Fibroblast of gingiva (primary cell): ENCODE measurements at regions not wholly inside any gene's neighbourhood (a gene's known extent, or its start where the extent isn't known, plus 50 kb on each side); places are given as distances from the start of the nearest gene placed in this dataset.
"Not testable (repeated sequence)": the region's sequence is repeated elsewhere in the genome, so short reads cannot be mapped to it uniquely, and the experiment has no call there.

Experiments used
- DNase-seq: peaks from one replicate; pipeline ENCODE4 v3.0.0-alpha.2; 2011; ENCODE audit warnings: low read depth

GRCh38 chr6:30832864-30833263 lies 51.5 kb upstream of the DDR1 start:
- DNase-seq = no peak

DNA sequence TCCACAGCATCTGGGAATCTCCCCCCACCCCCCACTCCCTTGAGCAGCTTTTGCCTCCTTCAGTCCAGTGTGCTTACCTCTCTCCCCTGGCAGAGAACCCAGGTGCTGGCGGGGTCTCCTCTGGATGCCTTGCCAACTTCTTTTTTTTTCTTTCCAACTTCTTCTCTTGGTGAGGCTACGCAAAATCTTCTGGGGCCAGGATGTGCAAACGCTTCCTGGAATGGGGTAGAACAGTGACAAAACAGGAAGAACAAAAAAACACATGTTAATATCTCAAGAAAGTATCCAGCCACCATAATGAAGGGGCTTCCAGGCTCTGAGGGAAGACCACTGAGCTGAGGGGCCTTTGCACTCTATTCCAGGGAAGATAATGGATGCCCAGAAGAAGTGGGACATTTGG lies 53.9 kb upstream of the DDR1 start:
- no peak for DNase-seq

DNA sequence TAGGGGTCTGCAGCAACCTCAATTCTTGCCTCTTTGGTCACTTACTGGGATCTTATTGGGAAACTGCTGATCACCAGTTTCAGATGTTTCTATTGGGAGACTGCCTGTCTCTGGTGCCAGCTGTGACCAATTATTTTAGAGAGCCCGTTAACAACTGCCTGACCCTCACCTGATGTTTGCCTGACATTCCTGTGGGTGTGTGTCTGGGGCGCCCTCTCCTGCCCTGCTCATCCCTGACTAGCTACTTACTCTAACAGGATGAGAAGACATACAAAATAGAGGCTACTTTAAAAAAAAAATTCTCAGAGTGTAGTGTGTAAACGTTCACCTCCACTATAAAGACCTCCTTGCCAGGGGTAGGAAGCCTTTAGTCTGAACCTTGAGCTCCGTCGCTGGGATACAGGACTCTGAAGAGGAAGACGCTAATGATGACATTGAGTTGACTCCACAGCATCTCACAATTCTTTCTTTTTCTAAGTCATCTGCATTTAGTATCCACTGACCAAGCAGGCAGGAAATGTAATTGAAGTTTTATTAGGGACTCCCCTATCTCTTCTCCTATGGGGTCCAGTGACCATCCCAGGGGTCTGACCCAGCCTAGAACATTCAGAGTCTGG lies 54.6 kb upstream of the DDR1 start:
- no peak for DNase-seq

GRCh38 chr6:30829033-30829432 lies 55.3 kb upstream of the DDR1 start:
- DNase-seq = no peak

DNA sequence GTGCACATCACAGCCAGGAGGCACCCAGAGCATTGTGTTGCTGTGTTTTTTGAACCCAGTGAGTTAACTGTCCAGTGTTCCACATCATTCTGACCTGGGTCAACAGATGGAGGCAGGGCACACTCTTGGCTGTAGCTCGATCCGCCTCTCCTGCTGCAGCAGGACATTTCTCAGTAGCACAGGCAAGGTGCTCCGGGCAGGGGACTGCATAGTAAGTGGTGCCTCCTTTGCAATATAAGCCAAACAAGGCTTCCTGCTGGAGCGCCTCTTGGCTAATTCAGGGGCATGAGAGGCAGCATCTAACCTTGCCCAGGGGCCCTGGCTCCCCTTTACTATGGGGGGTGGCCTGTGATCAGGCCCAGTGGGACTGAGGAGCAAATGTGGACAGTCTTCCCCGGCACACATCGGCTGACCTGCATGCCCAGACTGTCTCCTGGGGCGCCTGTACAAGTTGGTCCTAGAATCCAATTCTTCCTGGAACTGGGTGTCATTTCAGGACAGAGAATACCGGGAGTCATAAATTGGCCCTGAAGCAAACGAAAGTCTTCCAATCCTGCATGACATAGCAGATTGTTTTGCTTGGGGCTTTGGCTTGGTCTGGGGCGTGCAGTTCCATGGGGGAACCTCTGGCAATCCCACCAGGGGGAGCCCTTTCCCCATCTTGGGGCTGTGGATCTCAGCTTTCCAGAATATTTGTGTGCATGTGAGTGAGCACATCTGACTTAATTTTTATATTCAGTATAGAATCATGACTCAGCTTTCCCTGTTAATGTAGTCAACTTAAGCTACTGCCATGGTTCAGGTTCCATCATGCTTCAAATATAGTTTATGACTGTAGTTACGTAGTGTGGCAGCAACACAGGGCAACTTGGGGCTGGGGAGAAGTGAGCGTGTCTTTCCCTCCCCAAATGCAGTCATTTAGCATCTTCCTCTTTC lies 56.0 kb upstream of the DDR1 start:
- DNase-seq = peak; percentile 89

DNA sequence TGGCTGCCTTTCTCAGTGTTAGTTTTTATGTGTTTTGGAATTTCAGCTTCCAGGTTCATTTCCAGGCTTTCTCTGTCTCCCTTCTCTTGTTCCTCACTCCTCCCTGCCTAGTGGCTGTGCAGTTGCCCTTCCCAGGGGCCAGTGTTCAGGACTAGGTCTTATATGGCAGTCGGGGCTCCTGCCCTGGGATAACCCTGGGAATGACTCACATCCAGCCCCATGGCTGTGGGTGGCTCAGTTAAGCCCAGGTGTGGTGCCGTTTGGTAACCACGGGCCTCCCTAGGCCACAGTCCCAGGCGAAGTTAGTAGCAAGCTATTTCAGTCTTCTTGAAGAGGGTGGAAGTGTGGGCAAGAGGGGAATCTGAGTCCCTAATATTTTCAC lies 57.4 kb upstream of the DDR1 start:
- no peak for DNase-seq

DNA sequence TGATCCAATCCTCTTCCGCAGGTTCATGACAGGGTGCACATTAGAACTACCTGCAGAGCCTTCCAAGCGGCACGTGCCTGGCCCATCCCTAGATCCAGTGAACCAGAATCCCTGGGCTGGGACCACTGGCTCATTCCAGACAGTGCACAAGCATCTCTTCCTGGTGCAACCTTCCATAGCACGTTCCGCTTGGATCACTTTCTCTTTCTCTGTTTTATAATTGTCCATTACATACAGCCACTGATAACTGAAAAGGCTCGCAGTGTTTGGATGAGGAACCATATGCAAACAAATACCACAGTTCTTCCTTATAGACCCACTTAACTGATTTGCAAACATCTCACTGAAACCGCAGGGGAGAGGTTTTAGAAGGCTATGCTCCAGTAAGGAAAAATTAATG lies 59.6 kb upstream of the DDR1 start:
- no peak for DNase-seq

DNA sequence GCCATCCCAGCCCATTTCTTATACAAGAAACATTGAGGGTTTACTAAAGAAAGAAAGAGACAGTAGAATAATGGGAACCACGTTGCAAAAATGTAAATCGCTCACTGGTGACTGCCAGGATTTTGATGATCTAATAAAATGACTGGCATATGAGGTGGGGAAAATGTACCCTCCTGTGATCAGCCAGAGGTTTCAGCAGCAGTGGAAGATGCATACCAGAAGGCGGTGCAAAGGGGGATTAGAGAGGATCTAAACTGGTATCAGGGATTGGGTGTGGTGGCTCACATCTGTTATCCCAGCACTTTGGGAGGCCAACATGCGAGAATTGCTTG lies 60.8 kb upstream of the DDR1 start:
- DNase-seq = no peak

- DNase-seq = peak; percentile 32
These were observed 62.2 kb upstream of the DDR1 start for GRCh38 chr6:30821862-30822784.

DNA sequence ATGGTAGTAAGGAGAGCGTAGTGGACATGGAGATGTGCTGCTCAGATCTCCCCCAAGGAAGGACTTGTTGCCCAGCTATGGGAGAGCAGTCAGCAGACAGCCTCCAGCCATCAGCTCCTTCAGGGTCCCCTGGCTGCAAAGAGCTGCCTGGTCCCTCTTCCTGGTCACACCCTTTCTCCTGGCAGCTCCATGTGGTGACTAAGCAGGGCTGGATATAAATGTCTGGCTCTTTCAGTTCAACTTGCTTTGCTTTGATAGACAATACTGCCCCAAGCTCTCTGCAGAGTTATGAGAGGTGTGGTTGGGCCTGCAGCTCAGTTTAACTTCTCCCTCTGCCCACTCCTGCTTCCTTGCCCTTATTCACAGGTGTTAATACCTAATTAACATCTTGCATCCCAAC lies 64.1 kb upstream of the DDR1 start:
- peak; percentile 59 for DNase-seq

DNA sequence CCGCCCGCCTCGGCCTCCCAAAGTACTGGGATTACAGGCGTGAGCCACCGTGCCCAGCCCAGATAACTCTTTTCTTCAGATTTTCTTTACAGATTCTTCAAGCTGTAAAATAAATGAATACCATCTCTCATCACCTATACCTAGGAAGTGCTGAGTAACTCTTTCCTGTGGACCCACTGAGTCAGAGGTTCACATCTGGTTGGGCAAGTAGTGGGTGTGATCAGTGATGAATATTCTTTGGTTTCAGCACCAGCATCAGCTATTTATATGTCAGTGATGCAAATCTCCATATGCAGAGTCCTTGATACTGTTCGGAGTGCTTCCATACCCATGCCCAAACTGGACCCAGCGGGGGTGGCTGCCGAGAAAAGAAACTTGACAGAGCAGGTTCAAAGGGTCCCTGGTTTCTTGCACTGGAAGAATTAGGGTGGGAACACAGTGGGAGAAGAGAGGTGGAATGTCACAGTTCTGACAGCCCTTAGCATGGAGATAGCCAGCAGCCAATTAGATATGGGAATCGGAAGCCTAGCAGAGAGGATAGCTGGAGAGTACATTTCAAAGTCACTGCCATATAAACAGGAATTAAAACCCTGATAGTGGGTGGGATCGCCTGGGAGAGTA lies 64.9 kb upstream of the DDR1 start:
- DNase-seq = no peak

DNA sequence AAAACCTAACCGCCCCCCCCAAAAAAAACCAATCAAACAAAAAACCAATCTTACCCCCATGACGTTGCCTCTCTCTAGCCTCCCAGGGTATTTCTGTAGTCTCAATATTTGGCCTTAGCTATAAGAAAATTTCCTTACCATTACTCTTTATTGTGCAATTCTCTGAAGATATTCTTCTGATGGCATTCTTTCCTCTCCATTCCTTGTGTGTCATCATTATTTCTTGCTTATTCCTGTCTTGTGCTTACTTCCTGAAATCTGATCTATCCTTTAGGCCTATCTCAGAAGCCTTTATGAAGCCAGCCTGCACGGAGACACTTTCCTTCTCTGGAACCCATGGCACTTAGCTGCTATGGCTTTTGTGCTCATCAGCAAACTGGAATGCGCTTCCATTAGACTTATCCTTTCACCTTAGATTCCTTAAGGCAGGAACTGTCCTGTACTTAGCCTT lies 65.9 kb upstream of the DDR1 start:
- peak; percentile 84 for DNase-seq

DNA sequence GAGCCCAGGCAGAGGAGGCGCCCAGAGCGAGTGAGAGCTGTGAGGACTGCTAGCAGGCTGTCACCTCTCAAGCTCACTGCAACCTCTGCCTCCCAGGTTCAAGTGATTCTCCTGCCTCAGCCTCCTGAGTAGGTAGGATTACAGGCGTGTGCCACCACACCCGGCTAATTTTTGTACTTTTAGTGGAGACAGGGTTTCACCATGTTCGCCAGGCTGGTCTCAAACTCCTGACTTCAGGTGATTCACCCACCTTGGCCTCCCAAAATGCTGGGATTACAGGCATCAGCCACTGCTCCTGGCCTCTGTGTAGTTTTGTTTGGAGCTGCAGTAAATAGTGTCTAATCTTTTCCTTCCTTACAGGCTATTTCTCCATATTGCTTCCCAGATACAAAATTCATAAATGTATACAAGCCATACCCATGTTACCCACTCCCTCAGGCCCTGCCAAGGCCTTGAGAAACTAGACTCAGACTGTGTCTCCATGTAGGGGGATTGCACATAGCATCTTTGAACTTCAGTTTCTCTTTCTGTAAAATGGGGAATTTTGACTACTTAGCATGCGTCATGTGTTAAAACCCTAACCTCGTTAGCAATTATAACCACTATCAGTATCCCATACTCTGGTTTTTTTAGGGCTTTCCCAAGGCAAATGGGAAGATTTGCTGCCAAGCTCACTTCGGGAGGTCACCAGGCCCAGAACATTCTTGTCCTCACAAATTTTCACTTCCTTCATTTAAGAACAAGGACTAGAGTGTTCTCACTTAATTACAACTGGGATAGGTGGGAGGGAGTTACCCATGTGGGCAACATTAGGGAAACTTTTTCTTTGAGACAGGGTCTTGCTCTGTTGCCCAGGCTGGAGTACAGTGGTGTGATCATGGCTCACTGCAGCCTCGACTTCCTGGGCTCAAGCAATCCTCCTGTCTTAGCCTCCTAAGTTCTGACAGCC lies 67.3 kb upstream of the DDR1 start:
- no peak for DNase-seq

DNA sequence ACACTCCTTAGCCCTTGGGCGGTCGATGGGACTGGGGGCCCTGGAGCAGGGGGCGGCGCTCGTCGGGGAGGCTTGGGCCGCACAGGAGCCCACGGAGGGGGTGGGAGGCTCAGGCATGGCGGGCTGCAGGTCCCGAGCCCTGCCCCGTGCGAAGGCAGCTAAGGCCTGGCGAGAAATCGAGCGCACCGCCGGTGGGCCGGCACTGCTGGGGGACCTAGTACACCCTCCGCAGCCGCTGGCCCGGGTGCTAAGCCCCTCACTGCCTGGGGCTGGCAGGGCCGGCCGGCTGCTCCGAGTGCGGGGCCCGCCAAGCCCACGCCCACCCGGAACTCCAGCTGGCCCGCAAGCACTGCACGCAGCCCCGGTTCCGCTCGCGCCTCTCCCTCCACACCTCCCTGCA lies 68.0 kb upstream of the DDR1 start:
- DNase-seq = not testable (repeated sequence)

GRCh38 chr6:30815041-30815742 lies 69.1 kb upstream of the DDR1 start:
- not testable (repeated sequence) for DNase-seq

- DNase-seq = peak; percentile 24
These were observed 69.9 kb upstream of the DDR1 start for GRCh38 chr6:30814146-30815040.

DNA sequence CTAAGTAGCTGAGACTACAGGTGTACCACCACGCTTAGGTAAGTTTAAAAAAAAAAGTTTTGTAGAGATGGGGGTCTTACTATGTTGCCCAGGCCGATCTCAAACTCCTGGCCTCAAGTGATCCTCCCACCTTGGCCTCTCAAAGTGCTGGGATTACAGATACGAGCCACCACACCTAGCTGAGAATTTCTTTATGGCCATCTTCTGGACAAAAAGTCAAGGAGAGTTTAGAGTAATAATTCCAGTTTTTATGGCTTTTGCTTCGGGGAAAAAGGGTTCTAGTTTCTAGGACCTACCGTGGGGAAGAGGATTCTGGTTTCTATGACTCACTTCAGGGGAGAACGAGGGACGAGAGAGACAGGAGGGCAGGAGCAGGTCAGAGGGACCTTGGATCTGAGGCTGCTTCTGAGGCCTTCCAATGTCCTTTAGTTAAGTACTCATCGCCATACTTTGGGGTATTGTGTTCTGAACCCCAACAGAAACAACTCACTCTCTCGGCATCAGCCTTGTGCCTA lies 69.3 kb upstream of the IER3 start:
- no peak for DNase-seq

GRCh38 chr6:30810813-30811339 lies 66.5 kb upstream of the IER3 start:
- no peak for DNase-seq

GRCh38 chr6:30807566-30807965 lies 63.2 kb upstream of the IER3 start:
- not testable (repeated sequence) for DNase-seq
